K562 (cell line): ENCODE measurements at regions not wholly inside any gene's neighbourhood (a gene's known extent, or its start where the extent isn't known, plus 50 kb on each side); places are given as distances from the start of the nearest gene placed in this dataset.

Source experiments
- ATAC-seq: fragments of 200-7000 bp; cut with Tn5 transposase; 3 replicates; pipeline ENCODE4 v1.9.1; 2020; ENCODE audit warnings: moderate library complexity
- BruUV-seq: library from RNA; stranded (reverse); fragments of 400-500 nt; replicated peaks from 2 replicates; lab custom pipeline; 2021; lab: Mats Ljungman, UMichigan
- CTCF ChIA-PET: fragments of 300-600 bp; formaldehyde crosslinking; extraction: SDS; loops from one replicate; lab custom pipeline; 2021; ENCODE audit warnings: low intra/inter-chr PET ratio; lab: Yijun Ruan, JAX
- POLR2A ChIA-PET: fragments of 300-600, 350-650 bp; sonication (Branson Sonifier 250); formaldehyde crosslinking; extraction: SDS; loops from one replicate; lab custom pipeline; 2021; ENCODE audit warnings: antibody characterized with exemption, inconsistent platforms; lab: Yijun Ruan, JAX
- DNase-seq, 4 experiments: peaks; one replicate each; pipeline versions ENCODE4 v3.0.0 to v3.0.0-alpha.2; 2011 to 2018; ENCODE audit warnings: low spot score in 3 of 4, mixed read lengths in 3 of 4; ENCODE audit errors: extremely low read depth in 1 of 4
- FAIRE-seq: peaks from 2 replicates; lab custom pipeline; 2011; peaks lifted over from hg19 to GRCh38; lab: Jason Lieb, UNC
- H2AFZ ChIP-seq: 2 replicates; pipeline ENCODE4 v1.6.0; 2011; ENCODE audit warnings: low read depth, low read length, control low read depth, inconsistent platforms
- H3K27ac ChIP-seq: fragments of 200-600 bp; 3 replicates; pipeline ENCODE4 v1.8.0; 2011; ENCODE audit warnings: low read depth, mild to moderate bottlenecking, control low read depth, inconsistent platforms, low read length, moderate library complexity, mixed read lengths; ENCODE audit errors: extremely low read depth
- H3K27me3 ChIP-seq, 2 experiments: fragments of 300-600 bp in 1 of 2; 2 replicates in 1 of 2; 3 replicates in 1 of 2; pipeline versions ENCODE4 v1.6.0 to v1.8.0; 2011; ENCODE audit warnings: inconsistent platforms in 2 of 2, low read length in 2 of 2, mild to moderate bottlenecking in 1 of 2, mixed read lengths in 1 of 2, moderate library complexity in 1 of 2; ENCODE audit not compliant: control insufficient read depth in 2 of 2, insufficient read depth in 2 of 2
- H3K36me3 ChIP-seq: fragments of 300-600 bp; 3 replicates; pipeline ENCODE4 v1.8.0; 2011; ENCODE audit warnings: mild to moderate bottlenecking, low read length, inconsistent platforms; ENCODE audit not compliant: control insufficient read depth, insufficient read depth
- H3K4me1 ChIP-seq, 2 experiments: fragments of 200-600 bp in 1 of 2; replicated peaks in 1 of 2; 2 replicates in 1 of 2; 3 replicates in 1 of 2; pipeline versions ENCODE4 v1.5.1 to v1.8.0; 2011; ENCODE audit warnings: inconsistent platforms in 2 of 2, low read length in 2 of 2, mild to moderate bottlenecking in 1 of 2, mixed read lengths in 1 of 2, moderate library complexity in 1 of 2; ENCODE audit not compliant: control insufficient read depth in 2 of 2, insufficient read depth in 2 of 2
- H3K4me2 ChIP-seq: 2 replicates; pipeline ENCODE4 v1.6.1; 2011; ENCODE audit warnings: low read length, control low read depth, inconsistent platforms, mixed read lengths; ENCODE audit not compliant: insufficient read depth
- H3K4me3 ChIP-seq: fragments of 200-600 bp; sonication (generic), shearing (Covaris generic); 2 replicates; pipeline ENCODE4 v1.5.1; 2016; ENCODE audit warnings: control low read depth, inconsistent platforms
- H3K79me2 ChIP-seq: fragments of 200-600 bp; 3 replicates; pipeline ENCODE4 v1.8.0; 2011; ENCODE audit warnings: low read length, inconsistent platforms; ENCODE audit not compliant: control insufficient read depth, insufficient read depth
- H3K9ac ChIP-seq, 2 experiments: 2 replicates each; pipeline versions ENCODE4 v1.6.0 to v1.6.1; 2011; ENCODE audit warnings: low read depth in 2 of 2, low read length in 2 of 2, control low read depth in 1 of 2, inconsistent platforms in 1 of 2, mild to moderate bottlenecking in 1 of 2, mixed read lengths in 1 of 2; ENCODE audit not compliant: insufficient read depth in 1 of 2
- H3K9me1 ChIP-seq: one replicate; pipeline ENCODE4 v1.6.0; 2011; ENCODE audit warnings: inconsistent platforms, mild to moderate bottlenecking, low read length, moderate library complexity; ENCODE audit not compliant: control insufficient read depth, insufficient read depth
- H3K9me3 ChIP-seq: replicated peaks from 2 replicates; pipeline ENCODE4 v1.5.1; 2011; ENCODE audit warnings: low read depth, low read length, inconsistent platforms; ENCODE audit not compliant: control insufficient read depth, insufficient read depth
- H4K20me1 ChIP-seq: replicated peaks from 2 replicates; pipeline ENCODE4 v1.6.1; 2011; ENCODE audit warnings: low read length, inconsistent platforms, mixed read lengths; ENCODE audit not compliant: control insufficient read depth, insufficient read depth
- ARID2 ChIP-seq: fragments of 450-650 bp; IDR thresholded peaks from 2 replicates; pipeline ENCODE4 v1.6.1; 2017; ENCODE audit warnings: antibody characterized with exemption, mild to moderate bottlenecking
- CCAR2 ChIP-seq: fragments of 200-400 bp; formaldehyde crosslinking; IDR thresholded peaks from 2 replicates; pipeline ENCODE4 v1.6.1; 2017; ENCODE audit warnings: mild to moderate bottlenecking, low read depth, low read length
- FOXM1 ChIP-seq, 2 experiments: fragments of 450-650 bp in 1 of 2; sonication (generic) in 1 of 2; formaldehyde crosslinking in 1 of 2; IDR thresholded peaks; 2 replicates each; pipeline versions ENCODE4 v1.6.1 to v1.9.0; 2017 to 2022; ENCODE audit warnings: low read depth in 2 of 2, mild to moderate bottlenecking in 2 of 2, missing genetic modification reagents in 1 of 2, moderate library complexity in 1 of 2
- NR0B1 ChIP-seq: fragments of 450-650 bp; IDR thresholded peaks from one replicate; pipeline ENCODE4 v1.6.1; 2018; ENCODE audit warnings: mild to moderate bottlenecking, moderate library complexity; ENCODE audit not compliant: partially characterized antibody
- PPARD ChIP-seq: fragments of 250-450 bp; sonication (Bioruptor Pico); IDR thresholded peaks from 2 replicates; pipeline ENCODE4 v1.8.0; 2022; ENCODE audit warnings: inconsistent platforms, mild to moderate bottlenecking, moderate library complexity
- RFX1 ChIP-seq: fragments of 450-650 bp; IDR thresholded peaks from 2 replicates; pipeline ENCODE4 v1.6.1; 2016; ENCODE audit warnings: mild to moderate bottlenecking, moderate library complexity
- SMARCB1 ChIP-seq: IDR thresholded peaks from 2 replicates; pipeline ENCODE4 v1.6.1; 2011; ENCODE audit warnings: improper control_type of control experiment, low read depth; ENCODE audit not compliant: insufficient read length
- SREBF1 ChIP-seq: fragments of 150-350 bp; IDR thresholded peaks from 2 replicates; pipeline ENCODE4 v1.6.1; 2014; ENCODE audit warnings: antibody characterized with exemption, low read depth, low read length, borderline replicate concordance
- THAP7 ChIP-seq: fragments of 250-450 bp; sonication (Bioruptor Pico); IDR thresholded peaks from 2 replicates; pipeline ENCODE4 v1.5.0; 2021
- THRB ChIP-seq: fragments of 450-650 bp; formaldehyde crosslinking; conservative IDR thresholded peaks from 2 replicates; pipeline ENCODE4 v1.4.0; 2022; ENCODE audit warnings: mild to moderate bottlenecking, missing genetic modification characterization
- ZFPM2 ChIP-seq: fragments of 250-450 bp; sonication (Bioruptor Pico); IDR thresholded peaks from 2 replicates; pipeline ENCODE4 v1.5.1; 2022; ENCODE audit warnings: mild to moderate bottlenecking
- ZNF212 ChIP-seq: fragments of 450-650 bp; formaldehyde crosslinking; IDR thresholded peaks from 2 replicates; pipeline ENCODE4 v1.4.0; 2020; ENCODE audit warnings: mild to moderate bottlenecking
- ZNF280A ChIP-seq: fragments of 450-650 bp; IDR thresholded peaks from 2 replicates; pipeline ENCODE4 v1.6.1; 2018; ENCODE audit warnings: mild to moderate bottlenecking, low read depth; ENCODE audit not compliant: partially characterized antibody
- ZNF324 ChIP-seq: fragments of 250-450 bp; sonication (Bioruptor Pico); IDR thresholded peaks from 2 replicates; pipeline ENCODE4 v1.4.0; 2020; ENCODE audit warnings: mild to moderate bottlenecking
- WGBS: fragments of 100-300 bp; shearing (Covaris generic); methylation state at CpG from one replicate; pipeline ENCODE4 v1.1.6; 2016; ENCODE audit warnings: low coverage, mixed read lengths; ENCODE audit not compliant: insufficient coverage; ENCODE audit errors: missing lambda C conversion rate; 5-methylcytosine and 5-hydroxymethylcytosine counted together
- in situ Hi-C: fragments of 300-500 bp; cut with MboI; formaldehyde crosslinking; loops from 4 replicates; pipeline ENCODE4 v1.15.0; 2018; ENCODE audit warnings: inconsistent platforms, mixed read lengths
- intact Hi-C: fragments of 100-400 bp; cut with micrococcal nuclease; formaldehyde crosslinking; loops from 2 replicates; pipeline ENCODE4 v1.14.2; 2022

- no peak for FAIRE-seq
- CTCF ChIA-PET = no interaction called here
- no TSS peak for BruUV-seq
- no peak for TF ChIP-seq SREBF1
- TF ChIP-seq THAP7 (CRISPR knock-in tag) = no peak
- no peak for TF ChIP-seq SMARCB1
- no peak for TF ChIP-seq RFX1
- no peak for TF ChIP-seq ZNF280A
- TF ChIP-seq NR0B1 = no peak
- no peak for TF ChIP-seq ZNF324 (CRISPR knock-in tag)
- TF ChIP-seq PPARD = no peak
- TF ChIP-seq ARID2 = no peak
- no peak for TF ChIP-seq CCAR2
- TF ChIP-seq ZNF212 (CRISPR knock-in tag) = no peak
- TF ChIP-seq ZFPM2 (CRISPR knock-in tag) = no peak
- TF ChIP-seq THRB = no peak
- TF ChIP-seq FOXM1 (IDR thresholded peaks at IDR 0.05; ENCODE audit: low read depth) = no peak
- TF ChIP-seq FOXM1 (CRISPR knock-in tag; IDR thresholded peaks at IDR 0.05; ENCODE audit: low read depth) = no peak
- ATAC-seq = no peak
- Histone ChIP-seq H3K36me3 (no peaks in the 10 kb centered on the region), H3K27ac (no peak overlapping the region), H3K79me2 (no peaks in the 10 kb centered on the region), H4K20me1 (no peaks in the 10 kb centered on the region), H3K9me1 (no peaks in the 10 kb centered on the region), H3K4me2 (no peak overlapping the region), H3K27me3 (no peaks in the 10 kb centered on the region), H3K4me3 (no peak overlapping the region), H3K9ac (no peak overlapping the region), H3K4me1 (no peaks in the 10 kb centered on the region), H2AFZ (no peak overlapping the region), H3K9me3 (no peaks in the 10 kb centered on the region; the same call in 1 of the 2 replicates)
- intact Hi-C loops = no loop called here
- POLR2A ChIA-PET = no interaction called here
- DNase-seq = no peak
- in situ Hi-C loops = no loop called here
- 0% methylated on average over 2 of the region's 2 CpGs for WGBS
Measured at GRCh38 chr6:48525849-48526248, 414.9 kb upstream of the PTCHD4 start.
